HG03139 (cell line): ENCODE measurements at regions not wholly inside any gene's neighbourhood (a gene's known extent, or its start where the extent isn't known, plus 50 kb on each side); places are given as distances from the start of the nearest gene placed in this dataset.

Experiments used
- ATAC-seq: cut with Tn5 transposase; IDR thresholded peaks from one replicate; pipeline ENCODE4 v1.9.1; 2021; ENCODE audit not compliant: unreplicated experiment

DNA sequence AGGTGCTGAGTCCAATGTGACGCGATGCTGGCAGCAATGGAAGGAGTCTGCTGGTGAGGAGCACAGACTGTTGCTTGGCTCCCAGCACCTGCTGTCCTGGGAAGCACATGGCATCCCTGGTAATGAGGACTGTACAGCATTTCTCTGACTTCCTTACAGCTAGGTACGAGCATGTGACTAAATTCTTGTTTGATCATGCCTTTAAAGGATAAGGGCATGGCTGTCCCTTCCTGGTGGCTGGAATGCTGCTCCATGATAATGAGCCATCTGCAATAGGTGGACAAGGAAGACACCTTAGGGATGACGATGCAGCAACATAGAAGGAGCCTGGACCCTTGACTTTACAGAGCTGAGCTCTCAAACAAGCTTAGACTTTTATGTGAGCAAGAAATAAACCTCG lies 278.0 kb upstream of the SPRED2 start:
- ATAC-seq, result no peak

DNA sequence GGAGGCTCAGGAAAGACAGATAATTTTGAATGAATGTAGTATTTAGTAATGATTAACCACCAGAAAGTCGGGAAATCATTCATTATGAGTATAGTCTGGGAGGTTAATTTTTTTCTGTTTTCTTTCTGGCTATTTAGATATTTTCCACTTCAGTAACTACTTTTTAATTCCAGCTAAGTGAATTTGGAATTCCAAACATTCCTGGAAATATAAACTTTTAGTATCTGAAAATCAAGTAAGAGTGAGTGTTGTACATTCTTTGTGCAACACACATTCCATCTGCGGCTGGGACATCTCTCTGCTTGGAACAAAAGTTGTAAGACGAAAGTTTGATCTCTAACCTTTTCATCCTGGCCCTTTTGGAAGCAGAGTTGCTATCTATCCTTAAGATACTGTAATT lies 275.7 kb upstream of the SPRED2 start:
- no peak for ATAC-seq

DNA sequence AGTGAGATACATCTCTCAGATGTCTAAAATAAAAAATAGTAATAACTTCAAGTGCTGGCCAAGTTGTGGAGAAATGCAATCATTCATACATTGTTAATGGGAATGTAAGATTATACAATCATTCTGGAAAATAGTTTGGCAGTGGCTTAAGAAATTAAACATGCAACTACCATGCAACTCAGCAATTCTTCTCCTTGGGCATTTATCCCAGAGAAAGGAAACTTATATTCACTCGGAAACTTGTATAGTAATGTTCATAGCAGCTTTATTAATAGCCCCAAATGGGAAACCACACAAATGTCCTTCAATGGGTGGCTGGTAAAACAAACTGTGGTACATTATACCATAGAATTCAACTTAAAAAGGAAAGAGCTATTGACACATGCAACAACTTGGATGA lies 274.0 kb upstream of the SPRED2 start:
- no peak for ATAC-seq

DNA sequence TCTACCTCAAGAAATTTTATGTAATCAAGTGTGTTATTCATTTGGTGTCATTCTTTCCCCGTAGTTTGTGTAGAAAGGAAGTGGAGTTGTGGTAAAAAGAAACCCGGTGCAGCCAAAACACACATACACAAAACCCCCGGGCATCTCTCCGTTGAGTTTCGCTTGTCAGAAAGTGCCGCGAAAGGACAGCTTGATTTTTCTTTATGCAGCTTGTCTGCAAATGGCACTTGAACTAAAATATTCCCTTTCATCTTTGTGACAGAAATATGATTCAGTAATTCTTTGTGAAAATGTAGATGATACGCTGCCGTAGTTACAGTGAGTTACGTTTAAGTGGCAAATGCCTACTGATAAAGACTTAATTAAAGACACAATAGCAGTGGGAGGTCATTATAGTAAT lies 268.8 kb upstream of the SPRED2 start:
- ATAC-seq, result no peak

DNA sequence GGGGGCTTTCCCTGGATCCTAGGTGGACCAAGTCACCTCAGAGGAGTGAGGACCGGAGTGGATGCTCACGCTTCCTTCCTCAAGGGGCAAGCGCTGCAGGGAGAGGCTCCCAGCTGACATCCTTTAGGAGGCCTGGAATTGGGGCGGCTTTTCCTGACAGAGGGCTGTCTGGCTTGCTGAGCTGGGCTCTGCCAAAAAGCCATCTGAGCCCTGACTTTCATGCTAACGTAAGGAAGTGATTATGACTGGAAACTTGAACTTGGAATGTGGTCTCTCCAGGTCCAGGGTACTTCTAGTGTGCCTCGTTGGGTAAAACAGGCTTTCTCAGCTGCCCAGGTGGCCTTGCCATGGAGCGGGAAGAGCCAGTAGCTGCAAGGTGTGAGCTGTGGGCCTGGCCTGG lies 268.3 kb upstream of the SPRED2 start:
- no peak for ATAC-seq

DNA sequence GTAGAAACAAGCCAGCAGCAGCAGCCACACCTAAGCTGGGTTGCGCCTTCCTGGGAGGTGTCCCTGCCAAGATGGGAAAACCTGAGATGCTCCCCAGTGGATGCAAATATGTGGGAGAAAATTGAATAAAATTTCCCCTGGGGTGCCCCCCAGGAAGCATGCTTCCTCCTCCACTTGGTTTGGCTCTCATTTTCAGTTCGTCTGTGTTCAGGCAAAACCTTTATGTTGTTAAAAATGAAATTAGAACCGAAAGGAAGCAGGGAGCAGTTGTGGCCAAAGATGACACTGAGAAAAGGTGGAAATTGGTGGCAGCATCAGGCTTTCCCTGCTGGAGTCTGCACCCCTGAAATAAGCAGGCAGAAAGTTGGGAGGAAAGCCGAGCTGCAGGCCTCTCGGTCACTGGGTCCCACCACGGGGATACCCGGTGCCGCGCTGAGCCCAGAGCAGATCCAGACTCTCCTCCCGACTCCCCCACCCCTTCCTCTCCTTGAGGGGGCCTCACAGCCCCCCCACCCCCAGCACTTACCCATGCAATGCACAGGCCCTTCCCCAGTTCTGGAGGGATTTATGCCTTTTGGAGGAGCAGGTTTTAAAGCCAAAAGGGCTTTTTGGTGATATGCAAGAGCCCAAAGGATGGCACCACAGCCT lies 267.7 kb upstream of the SPRED2 start:
- ATAC-seq, result no peak

DNA sequence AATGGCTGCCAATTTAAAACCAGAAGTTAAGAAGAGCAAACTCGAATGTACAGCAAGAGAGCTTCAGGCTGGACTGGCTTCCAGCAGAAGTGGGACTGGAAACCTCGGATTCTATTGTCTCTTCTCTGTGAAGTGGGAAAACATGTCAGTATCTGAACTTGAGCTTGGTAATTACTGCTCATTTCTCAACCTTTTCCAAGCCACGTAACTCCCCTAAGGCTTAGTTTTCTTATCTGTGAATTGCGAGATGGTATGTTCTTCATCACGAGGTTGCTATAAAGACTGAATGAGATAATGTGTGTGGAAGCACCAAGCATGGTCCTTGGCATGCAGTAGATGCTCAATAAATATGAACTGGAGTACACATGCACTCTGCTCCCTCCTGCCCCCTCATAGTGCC lies 259.4 kb upstream of the SPRED2 start:
- no peak for ATAC-seq

DNA sequence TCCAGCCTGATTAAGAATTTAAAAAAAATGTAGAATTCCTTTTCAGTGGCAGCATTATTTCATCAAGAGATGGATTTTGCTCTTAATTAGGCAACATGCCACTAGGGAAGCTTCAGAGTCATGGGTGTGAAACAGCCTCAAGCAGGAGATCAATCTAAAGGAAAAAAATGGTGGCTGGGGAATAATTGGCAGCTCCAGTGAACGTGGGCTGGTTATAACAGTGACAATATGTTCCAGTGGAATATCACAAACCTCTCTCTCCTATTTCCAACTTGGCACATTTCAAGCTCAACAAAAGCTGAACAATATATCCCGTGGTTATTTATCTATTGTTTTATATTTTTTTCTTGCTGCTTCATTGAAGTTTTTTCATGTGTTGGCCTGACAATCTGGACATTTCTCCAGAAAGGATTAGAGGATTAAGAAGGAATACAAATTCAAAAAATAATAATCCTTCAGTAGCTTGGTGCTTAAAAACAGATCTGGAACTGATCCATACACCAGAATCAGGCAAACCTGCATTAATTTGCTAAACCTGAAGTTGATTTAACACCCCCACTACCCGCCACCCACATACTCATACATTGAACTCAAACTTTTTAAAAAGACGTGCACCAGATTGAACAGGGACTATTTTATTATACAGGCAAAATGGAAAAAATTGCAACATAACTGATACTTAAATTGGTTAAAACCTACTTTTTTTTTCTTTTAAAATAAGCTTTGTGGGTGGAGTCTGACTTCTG lies 255.9 kb upstream of the SPRED2 start:
- ATAC-seq, result no peak

DNA sequence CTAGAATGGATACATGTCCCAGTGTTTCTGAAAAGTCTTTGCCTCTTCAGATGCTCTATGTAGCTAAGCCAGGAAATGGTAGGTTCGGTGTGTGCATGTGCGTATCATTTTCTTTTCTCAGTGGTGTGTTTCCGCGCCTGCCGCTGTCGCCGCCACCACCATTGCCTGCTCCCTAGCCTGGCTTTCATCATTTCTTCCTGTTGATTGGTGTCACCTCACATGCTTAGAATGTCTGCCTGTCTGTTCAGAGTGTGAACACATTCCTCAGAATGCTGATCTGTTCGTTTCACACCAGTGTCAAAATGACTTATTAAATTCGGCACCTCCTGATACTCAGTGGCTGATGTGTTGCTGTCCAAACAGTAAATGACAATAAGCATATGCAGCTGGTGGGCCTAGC lies 255.2 kb upstream of the SPRED2 start:
- no peak for ATAC-seq

DNA sequence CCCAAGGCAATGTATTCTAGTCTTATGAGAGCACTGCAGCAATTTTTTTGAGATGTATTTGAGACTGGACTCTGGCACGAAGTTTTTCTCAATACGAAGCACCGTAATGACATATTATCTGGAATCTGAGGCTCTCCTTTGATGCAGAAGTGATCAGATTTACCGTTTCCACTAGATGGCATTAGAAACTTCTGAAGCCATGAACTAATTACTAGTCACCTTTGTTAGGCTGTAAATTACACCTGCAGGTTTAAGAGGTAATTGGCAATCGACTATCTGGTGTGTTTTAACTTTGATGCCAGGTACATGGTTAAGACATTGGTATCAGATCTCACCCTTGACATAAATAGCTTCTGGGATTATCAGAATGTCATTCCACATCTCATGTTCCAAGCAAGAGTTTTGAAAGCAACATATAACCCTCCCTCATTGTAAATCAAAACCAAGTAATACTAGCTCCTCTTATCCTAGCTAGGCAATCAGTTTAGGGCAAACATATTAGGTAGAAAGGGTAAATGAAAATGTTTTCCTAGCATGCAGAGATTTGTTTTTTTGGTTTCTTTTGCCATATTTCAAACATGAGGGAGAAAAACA lies 254.6 kb upstream of the SPRED2 start:
- no peak for ATAC-seq

DNA sequence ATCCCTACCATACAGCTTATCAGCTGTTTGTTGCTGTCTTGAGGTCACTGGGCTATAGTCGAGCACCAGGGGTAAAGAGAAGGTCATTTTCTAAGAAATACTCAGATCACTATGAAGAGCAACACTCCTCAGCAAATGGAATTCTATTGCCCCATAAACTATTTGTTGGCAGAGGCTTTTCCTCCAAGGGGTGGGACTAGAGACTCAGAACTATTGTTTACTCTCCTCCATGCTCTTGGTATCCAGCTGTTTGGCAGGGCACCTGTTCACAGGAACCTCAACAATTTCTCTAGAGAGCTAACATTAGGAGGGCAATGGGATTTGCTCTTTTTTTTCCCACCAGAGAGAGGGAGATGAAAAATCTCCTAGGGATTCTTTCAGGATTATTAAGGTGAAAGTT lies 249.1 kb upstream of the SPRED2 start:
- ATAC-seq, result no peak

DNA sequence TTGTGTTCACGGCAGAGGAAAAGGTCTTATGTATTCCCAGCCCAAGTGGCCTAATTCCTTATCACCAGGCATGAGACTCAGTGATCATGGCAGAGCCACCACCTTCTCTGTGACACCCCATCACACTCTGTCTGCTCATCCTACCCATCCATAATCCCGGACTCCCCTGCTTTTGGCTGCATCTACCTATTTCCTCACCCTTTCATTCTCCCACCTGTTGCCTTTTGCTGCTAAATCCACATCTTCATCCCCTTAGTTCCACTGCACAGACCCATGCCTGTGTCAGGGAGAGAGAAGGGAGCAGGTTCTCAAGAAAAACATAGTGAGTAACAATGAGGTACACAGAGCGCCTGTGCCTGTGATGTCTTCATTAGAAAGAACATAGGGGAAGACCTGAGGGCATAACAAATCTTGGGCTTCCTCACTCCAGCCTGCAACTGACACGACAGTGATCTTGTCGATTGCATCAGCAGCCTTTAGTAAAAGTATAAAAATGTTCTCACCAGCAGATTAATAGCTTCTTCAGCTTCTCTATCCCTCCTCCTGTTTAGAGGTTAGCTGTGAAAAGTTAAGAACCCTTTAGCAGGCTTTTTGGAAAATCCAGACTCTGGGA lies 246.5 kb upstream of the SPRED2 start:
- no peak for ATAC-seq

DNA sequence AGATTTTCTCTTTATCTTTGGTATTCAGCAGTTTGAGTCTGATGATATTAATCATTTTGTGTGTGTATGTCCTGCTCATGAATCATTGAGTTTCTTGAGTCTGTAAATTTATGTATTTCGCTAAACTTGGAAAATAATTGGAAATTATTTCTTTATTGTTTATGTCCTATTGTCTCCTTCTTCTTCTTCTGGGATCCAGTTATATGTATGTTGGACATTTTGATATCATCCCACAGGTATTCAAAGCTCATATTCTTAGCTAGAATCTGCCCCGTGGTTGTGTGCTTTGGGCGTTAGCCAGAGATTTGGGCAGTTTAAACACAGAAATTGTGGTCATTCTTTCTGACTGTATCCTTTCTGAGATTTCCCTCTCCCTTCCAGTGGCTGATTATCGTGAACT lies 243.0 kb upstream of the SPRED2 start:
- ATAC-seq, result no peak

DNA sequence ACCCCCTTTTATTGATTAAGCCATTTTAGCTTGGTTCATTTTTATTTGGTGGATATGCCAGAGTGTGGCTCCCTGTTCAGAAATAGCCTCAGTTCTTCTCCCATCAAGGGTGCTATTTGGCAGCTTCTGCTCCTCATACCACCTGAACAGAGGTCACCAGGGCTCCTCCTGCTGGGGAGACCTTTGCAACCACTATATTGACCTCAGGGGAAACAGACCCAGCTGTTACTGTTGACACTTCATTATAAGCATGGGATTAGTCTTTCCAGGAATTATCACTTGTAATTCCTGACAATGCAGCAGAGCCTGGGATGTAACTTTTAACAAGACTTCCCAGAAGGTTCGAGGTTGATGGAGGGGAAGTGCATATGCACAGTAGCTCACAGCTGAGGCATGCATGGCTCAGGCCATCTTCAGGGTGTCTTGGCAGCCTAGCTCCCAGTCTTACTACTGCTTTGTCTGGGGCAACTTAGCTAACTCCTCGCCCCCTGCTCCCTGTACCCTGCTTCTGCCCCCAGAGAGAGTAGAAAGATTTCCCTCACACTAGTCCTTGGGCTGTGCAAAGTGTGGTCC lies 239.4 kb upstream of the SPRED2 start:
- ATAC-seq, result no peak

DNA sequence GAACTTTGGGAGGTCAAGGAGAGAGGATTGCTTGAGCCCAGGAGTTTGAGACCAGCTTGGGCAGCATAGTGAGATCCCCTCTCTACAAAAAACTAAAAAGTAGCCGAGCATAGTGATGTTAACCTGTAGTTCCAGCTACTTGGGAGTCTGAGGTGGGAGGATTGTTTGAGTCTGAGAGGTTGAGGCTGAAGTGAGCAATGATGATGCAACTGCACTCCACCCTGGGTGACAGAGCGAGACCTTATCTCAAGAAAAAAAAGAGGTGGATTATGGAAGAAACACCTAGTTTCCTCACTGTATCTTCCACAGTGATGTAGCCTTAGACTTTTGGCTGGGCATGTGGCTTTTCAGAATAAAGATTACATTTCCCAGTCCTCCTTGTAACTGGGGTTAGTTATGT lies 237.2 kb upstream of the SPRED2 start:
- no peak for ATAC-seq

DNA sequence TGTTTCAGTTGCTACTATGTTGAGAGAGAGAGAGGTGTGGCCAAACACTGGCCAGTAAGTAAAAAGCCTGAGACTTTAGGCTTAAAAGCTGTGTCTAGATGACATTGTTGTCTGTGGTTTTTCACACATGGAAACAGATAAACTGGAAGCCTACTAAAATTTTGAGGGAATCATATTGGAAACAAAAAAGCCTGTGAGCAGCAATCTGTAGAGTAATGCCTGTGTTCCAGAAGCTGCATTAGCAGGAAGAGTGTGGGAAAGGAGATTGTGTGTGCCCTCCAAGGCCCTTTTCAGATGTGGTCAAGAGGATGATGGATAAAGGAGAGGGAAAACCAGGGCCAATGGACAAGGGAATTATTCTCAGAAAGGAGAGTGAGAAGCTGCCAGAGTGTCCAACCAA lies 236.3 kb upstream of the SPRED2 start:
- ATAC-seq, result no peak

DNA sequence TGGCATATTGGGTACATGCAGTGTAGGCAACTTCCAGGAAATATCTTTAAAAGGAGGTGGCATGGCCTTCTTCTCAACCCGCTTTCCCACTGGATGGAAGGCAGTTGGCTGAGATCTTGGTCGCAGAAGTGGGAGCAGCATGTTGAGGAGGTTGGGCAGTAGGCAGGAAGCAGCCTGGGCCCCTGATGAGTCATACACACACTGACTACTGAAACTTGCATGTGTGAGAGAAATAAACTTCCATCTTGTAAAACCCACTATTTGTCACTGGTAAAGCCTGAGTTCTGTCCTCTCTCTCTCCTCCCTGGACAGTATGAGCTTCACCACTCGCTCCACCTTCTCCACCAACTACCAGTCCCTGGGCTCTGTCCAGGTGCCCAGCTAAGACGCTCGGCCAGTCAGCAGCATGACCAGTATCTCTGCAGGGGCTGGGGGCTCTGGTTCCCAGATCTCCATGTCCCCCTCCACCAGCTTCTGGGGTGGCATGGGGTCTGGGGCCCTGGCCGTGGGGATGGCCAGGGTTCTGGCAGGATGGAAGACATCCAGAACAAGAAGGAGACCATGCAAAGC lies 233.8 kb upstream of the SPRED2 start:
- ATAC-seq, result peak; percentile 96

DNA sequence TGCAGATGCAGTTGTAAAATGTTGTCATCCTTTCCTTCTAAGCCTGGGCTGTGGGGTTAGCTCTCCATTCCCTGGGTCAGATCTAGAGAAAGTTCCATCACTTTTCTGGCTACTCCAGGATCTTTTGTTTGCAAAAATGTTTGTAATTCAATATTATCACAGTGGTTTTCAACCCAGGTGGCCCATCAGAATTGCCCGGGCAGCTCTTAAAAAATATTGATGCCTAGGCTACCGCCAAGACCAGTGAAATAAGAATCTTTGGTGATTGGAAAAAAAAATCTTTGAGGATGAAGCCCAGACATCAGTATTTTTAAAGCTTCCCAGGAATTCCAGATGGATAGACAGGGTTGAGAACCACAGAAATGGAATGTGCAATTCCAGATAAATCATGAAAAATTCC lies 232.5 kb upstream of the SPRED2 start:
- ATAC-seq, result no peak

DNA sequence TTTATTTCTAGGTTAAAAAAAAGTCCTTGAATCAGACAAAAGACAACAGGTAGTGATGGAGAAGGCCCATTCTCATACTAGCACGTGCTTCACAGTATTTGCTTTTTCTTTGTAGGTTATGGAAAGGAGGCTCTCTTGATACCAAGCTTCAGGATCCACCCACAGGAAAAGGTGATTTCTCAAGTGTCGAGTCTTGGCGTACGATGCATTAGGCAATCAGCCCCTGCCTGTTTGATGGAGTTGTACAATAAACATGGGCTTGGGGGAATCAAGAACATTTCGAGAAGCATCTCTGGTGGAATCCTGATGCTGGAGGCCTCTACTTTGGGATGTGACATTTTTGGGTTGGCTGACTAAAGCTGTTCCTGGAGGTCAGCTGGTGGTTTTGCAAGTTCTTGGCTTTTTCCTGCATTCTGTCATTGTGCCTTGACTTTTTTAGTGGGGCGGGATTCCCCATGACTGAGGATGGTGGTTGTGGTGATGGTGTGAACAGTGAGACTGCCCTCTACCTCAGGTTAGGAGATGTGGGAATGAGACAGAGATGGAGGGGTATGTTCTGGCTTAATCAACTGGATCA lies 231.5 kb upstream of the SPRED2 start:
- no peak for ATAC-seq

DNA sequence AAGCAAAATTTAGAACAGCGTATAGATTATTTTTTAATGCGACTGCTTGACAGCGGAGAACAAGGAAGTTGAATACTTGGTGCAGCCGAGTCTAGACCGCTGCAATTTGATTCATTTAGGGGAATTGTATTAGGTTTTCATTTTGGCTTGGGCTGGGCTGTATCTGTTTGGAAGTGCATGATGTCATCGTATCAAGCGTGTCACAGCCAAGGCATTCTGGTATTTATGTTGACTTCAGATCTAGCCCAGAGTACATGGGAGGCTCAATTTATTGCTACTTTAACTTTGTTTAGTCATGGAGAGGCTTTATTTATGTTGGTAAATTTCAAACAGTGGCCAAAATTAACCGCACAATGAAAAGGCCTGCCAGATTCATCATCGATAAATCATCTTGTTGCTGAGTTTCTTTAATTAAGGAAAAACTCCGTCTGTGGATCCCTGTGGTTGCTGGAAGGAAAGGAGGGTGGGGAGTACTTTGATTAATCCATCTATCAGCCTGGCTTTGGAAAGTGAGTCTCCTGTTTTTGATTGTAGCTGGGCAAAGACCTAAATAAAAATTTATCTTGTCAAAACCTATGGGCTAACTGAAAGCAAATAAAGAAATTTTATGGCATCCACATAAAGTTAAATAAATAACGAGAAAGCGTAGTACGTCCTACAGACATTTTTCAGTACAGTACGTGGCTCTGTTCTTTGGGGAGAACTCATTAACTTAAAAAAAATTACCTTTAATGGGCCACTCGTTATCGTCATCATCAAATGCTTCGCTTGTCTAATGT lies 230.4 kb upstream of the SPRED2 start:
- no peak for ATAC-seq
